Panc1 (cell line): ENCODE measurements at regions not wholly inside any gene's neighbourhood (a gene's known extent, or its start where the extent isn't known, plus 50 kb on each side); places are given as distances from the start of the nearest gene placed in this dataset.

ENCODE experiments used
- CTCF ChIP-seq: fragments of 450-650 bp; IDR thresholded peaks from 2 replicates; pipeline ENCODE4 v1.5.1; 2017; ENCODE audit warnings: mild to moderate bottlenecking
- POLR2AphosphoS5 ChIP-seq: IDR thresholded peaks from 2 replicates; pipeline ENCODE4 v1.6.1; 2012; ENCODE audit warnings: mild to moderate bottlenecking, low read depth, low read length, moderate library complexity
- REST ChIP-seq, 2 experiments: IDR thresholded peaks; 2 replicates each; pipeline ENCODE4 v1.6.1; 2011 to 2012; ENCODE audit warnings: low read depth in 2 of 2, control low read depth in 1 of 2, low read length in 1 of 2, mild to moderate bottlenecking in 1 of 2, moderate library complexity in 1 of 2; ENCODE audit not compliant: insufficient read depth in 1 of 2
- SIN3A ChIP-seq: IDR thresholded peaks from 2 replicates; pipeline ENCODE4 v1.6.1; 2012; ENCODE audit warnings: low read depth, mild to moderate bottlenecking, low read length, moderate library complexity, borderline replicate concordance; ENCODE audit not compliant: insufficient read depth
- TCF7L2 ChIP-seq: IDR thresholded peaks from 2 replicates; pipeline ENCODE4 v1.6.1; 2011; ENCODE audit warnings: mild to moderate bottlenecking, low read depth, low read length, inconsistent platforms

GRCh38 chr1:233750139-233750538 is 136.2 kb downstream of the KCNK1 start:
- no peak for TF ChIP-seq REST (IDR thresholded peaks at IDR 0.05; ENCODE audit: insufficient read depth in 1 of 2, low read depth in 2 of 2, low read length in 1 of 2)
- no peak for TF ChIP-seq CTCF
- TF ChIP-seq POLR2AphosphoS5, result no peak
- TF ChIP-seq SIN3A, result no peak
- no peak for TF ChIP-seq TCF7L2
